ENCODE measurements at regions not wholly inside any gene's neighbourhood (a gene's known extent, or its start where the extent isn't known, plus 50 kb on each side); places are given as distances from the start of the nearest gene placed in this dataset.
"Not testable (repeated sequence)": the region's sequence is repeated elsewhere in the genome, so short reads cannot be mapped to it uniquely, and the experiment has no call there.

DNA sequence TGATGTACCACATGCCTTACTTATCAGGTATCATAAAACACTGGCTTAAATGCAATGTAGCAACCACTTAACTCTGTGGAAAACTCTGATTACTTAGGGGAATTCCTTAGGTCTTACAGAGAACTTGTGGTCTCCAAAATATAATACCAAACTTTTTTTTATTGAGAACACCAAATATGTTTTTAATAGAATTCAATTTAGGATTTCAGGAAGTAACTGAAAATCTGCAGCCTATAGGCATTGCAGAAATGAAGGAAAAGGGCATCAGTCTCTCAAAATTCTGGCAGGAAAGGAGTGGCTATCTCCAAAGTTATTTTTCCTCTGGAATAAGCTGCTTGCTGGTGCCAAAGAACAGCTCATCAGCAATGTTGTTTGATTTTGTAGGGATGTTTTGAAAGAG, 105.3 kb upstream of the UGP2 start:
- no peak for ATAC-seq
- H3K9me3 Mint-ChIP-seq (ENCODE audit: low read depth), result no peaks in the 10 kb centered on the region
- CTCF ChIA-PET, result no interaction called here

DNA sequence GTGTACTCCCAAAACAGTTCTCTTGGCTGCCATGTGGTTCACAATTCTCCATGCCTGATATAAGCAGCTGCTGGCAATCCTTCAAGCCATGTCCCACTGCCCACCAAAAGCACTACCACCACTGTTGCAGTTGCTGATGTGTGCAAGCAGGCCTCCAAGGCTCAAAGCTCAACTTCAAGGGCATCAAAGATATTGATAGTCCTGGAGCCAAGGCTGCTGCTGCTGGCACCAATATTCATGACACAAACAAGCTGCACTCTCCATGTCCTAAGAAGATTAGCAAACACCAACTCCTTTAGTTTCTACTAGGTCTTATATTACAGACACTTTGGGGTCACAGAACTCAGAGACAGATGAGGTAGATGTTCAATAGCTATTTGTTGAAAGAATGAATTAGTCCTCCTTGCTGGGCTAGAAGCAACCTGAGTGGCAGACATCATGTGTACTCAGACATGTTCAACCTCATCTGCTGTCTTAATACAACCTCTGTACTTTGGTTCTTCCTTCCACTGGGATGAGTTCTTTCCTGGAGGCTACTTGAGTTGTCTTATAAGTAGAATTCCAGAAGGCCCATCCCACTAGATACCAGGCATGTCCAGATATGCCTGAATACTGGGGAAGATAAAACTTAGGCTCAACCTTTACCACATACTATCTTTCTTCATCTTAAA, 104.5 kb upstream of the UGP2 start:
- H3K4me1 Mint-ChIP-seq, result no peaks in the 10 kb centered on the region
- no peaks in the 10 kb centered on the region for H3K36me3 Mint-ChIP-seq
- H3K27me3 Mint-ChIP-seq, result peaks cover under 1% of the 10 kb centered on the region
- no peak overlapping the region for H3K27ac Mint-ChIP-seq
- ATAC-seq (no peak), DNase-seq (no peak)
- H3K4me3 Mint-ChIP-seq, result no peak overlapping the region
- CTCF ChIA-PET, result no interaction called here
- no peaks in the 10 kb centered on the region for H3K9me3 Mint-ChIP-seq (ENCODE audit: low read depth)

More for the DNA sequence above, 105.3 kb upstream of the UGP2 start:
- Mint-ChIP-seq H3K27me3 (peaks cover 5% of the 10 kb centered on the region), H3K4me3 (no peak overlapping the region), H3K36me3 (no peaks in the 10 kb centered on the region), H3K4me1 (no peaks in the 10 kb centered on the region), H3K27ac (no peak overlapping the region)
- DNase-seq, result no peak

DNA sequence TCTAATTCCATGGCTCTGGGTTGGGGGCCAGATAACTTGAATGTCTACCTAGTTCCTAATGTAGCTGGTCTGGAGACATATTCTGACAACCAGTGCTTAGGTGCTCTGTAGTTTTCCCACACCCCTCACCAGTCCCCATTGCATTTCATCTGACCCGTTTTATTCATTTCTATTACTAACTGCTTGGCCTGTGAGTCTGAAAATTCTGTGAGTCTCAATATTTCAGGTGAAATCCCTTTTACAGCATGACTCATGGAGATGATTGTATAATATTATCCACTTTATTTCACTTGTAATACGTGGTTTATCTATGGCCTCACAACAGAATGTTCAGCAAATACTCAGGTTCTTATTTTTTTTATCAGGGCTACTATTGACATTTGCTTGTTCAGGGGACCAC, 103.7 kb upstream of the UGP2 start:
- ATAC-seq (no peak), DNase-seq (no peak)
- Mint-ChIP-seq H3K4me1 (no peaks in the 10 kb centered on the region), H3K9me3 (ENCODE audit: low read depth) (no peaks in the 10 kb centered on the region), H3K36me3 (no peaks in the 10 kb centered on the region), H3K27me3 (no peaks in the 10 kb centered on the region), H3K4me3 (no peak overlapping the region), H3K27ac (no peak overlapping the region)
- CTCF ChIA-PET, result no interaction called here

DNA sequence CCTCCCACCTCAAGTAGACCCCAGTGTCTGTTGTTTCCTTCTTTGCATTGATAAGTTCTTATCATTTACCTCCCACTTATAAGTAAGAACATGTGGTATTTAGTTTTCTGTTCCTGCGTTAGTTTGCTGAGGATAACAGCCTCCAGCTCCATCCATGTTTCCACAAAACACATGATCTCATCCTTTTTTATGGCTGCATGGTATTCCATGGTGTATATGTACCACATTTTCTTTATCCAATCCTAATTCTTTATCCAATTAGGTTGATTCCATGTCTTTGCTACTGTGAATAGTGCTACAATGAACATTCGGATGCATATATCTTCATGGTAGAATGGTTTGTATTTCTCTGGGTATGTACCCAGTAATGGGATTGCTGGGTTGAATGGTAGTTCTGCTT, 102.5 kb upstream of the UGP2 start:
- H3K9me3 Mint-ChIP-seq (ENCODE audit: low read depth); ATAC-seq; H3K36me3 Mint-ChIP-seq; DNase-seq; H3K4me3 Mint-ChIP-seq; H3K4me1 Mint-ChIP-seq; H3K27ac Mint-ChIP-seq; H3K27me3 Mint-ChIP-seq; CTCF ChIA-PET: not testable (repeated sequence)

DNA sequence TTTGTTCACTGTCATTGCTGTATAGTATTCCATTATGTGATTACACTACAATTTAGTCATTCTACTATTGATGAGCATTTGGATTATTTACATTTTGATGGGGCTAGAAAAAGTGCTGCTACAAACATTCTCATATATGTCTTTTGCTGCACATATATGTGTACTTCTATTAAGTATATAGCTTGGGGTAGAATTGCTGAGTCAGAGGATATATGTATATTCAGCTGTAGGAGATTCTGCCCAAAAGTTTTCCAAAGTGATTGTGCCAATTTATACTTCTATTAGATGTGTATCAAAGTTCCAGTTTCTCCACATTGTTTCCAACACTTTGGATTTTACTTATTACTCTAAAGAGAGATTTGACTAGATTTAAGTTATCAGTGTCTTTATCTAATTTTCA, 101.7 kb upstream of the UGP2 start:
- Mint-ChIP-seq H3K27ac (no peak overlapping the region), H3K36me3 (no peaks in the 10 kb centered on the region), H3K27me3 (no peaks in the 10 kb centered on the region), H3K4me1 (no peaks in the 10 kb centered on the region), H3K4me3 (no peak overlapping the region), H3K9me3 (ENCODE audit: low read depth) (no peaks in the 10 kb centered on the region)
- DNase-seq, result no peak
- ATAC-seq, result no peak
- CTCF ChIA-PET, result no interaction called here

DNA sequence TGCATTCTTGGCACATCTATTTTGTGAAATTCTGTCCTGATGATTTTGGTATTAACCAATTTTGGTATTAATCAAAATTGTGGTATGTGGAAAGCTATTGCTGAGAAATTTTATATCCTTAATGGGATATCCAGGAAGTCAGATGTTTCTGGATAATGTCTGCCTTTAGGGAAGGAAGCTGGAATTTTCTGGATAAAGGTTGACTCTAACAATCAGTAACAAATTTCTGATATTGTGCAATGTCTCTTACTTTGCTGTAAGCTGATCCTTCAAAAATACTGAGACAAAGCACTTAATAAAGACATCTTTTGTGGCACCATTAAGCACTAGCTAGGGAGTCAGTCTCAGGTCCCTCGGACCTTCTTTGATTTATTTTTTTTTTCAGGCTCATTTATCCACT, 100.8 kb upstream of the UGP2 start:
- Mint-ChIP-seq H3K27ac (no peak overlapping the region), H3K27me3 (no peaks in the 10 kb centered on the region), H3K4me1 (no peaks in the 10 kb centered on the region), H3K9me3 (ENCODE audit: low read depth) (no peaks in the 10 kb centered on the region), H3K4me3 (no peak overlapping the region), H3K36me3 (no peaks in the 10 kb centered on the region)
- DNase-seq (no peak), ATAC-seq (no peak)
- CTCF ChIA-PET, result no interaction called here

DNA sequence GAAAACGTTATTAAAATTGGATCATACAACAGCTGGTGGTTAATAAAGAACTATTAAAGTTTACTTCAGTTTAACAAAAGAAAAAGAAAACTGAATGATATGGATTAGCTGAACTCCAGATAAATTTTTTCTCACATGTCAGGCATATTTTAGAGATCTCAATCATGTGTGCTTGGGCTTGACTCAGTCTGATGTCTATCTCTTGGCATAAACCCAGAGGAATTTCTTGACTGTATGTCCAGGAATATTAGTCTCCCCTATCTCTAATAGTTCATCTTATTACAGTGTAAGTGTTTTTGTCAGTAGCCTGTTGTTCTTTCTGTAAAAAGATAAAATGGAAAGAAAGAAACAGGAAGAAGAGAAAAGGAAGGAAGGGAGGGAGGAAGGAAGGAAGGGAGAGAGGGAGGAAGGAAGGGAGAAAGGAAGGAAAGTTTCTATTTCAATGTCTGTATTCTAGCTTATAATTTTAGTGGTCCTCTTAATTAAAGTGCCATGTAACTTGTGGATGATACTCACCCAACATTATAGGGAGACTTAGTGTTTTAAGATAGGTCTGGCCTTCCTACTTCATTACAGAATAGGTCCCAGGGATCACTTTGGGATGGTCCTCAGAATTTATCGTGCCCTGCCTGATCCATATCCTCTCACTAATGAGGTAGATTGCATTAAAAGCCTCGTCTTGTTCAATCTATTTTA, 99.7 kb upstream of the UGP2 start:
- Mint-ChIP-seq H3K4me1 (no peaks in the 10 kb centered on the region), H3K9me3 (ENCODE audit: low read depth) (no peaks in the 10 kb centered on the region), H3K27ac (no peak overlapping the region), H3K4me3 (no peak overlapping the region), H3K36me3 (no peaks in the 10 kb centered on the region), H3K27me3 (no peaks in the 10 kb centered on the region)
- CTCF ChIA-PET, result no interaction called here
- ATAC-seq (no peak), DNase-seq (no peak)

DNA sequence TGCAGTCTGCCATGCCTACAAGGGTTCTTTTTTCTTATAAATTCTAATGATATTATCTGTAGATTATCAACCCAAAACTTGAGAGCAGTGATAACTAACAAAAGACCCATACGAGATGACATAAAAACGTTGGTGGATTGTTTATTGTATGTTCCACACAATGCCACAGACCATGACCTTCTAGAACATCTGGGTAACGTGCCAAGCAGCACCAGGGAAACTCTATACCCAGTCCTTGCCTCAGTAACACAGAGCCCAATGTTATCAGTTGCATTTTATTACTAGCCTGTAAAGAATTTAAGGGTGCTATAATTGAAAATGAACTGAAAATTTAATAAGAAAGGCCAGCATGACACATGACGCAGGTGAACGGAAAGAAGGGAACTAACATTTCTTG, 99.1 kb upstream of the UGP2 start:
- CTCF ChIA-PET, result no interaction called here
- H3K27me3 Mint-ChIP-seq, result no peaks in the 10 kb centered on the region
- H3K27ac Mint-ChIP-seq, result no peak overlapping the region
- H3K36me3 Mint-ChIP-seq, result no peaks in the 10 kb centered on the region
- H3K9me3 Mint-ChIP-seq (ENCODE audit: low read depth), result no peaks in the 10 kb centered on the region
- DNase-seq (no peak), ATAC-seq (no peak)
- no peaks in the 10 kb centered on the region for H3K4me1 Mint-ChIP-seq
- H3K4me3 Mint-ChIP-seq, result no peak overlapping the region

DNA sequence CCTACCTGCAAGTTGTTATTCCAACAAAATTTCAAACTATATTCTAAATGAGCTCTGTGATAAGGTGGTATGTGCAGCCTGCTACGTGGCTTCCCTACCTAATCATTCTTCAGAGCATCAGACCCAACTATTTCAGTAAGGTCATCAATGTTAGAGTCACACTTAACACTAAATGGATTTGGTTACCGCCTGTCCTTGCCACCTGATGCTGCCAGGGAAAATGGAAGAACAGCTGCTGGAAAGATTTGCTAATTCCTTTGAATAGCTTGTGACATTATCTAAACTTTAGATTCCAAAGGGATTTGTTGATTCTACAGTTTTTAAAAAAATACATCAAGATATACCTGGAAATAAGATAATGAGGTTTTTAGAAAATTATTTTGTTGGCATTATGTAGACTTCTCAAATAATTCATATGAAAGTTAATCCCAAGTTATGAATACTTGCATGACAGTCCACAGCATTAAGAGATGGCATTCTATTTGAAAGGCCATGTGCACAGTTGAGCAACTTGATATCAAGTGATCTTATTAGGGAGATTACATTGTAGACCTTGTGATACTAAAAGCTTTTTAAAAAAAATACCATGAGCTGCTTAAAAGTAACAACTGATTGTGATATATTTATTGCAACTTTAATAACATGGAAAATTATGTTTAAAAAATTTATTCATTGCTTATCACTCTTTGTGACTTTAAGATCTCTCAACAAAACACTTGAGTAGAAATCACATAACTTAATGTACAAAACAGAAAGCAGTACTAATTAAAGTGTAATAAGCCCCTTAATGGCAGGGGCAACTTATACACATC, 98.3 kb upstream of the UGP2 start:
- Mint-ChIP-seq H3K4me1 (no peaks in the 10 kb centered on the region), H3K27me3 (no peaks in the 10 kb centered on the region), H3K9me3 (ENCODE audit: low read depth) (no peaks in the 10 kb centered on the region), H3K36me3 (no peaks in the 10 kb centered on the region), H3K4me3 (no peak overlapping the region), H3K27ac (no peak overlapping the region)
- CTCF ChIA-PET, result no interaction called here
- no peak for ATAC-seq
- no peak for DNase-seq

DNA sequence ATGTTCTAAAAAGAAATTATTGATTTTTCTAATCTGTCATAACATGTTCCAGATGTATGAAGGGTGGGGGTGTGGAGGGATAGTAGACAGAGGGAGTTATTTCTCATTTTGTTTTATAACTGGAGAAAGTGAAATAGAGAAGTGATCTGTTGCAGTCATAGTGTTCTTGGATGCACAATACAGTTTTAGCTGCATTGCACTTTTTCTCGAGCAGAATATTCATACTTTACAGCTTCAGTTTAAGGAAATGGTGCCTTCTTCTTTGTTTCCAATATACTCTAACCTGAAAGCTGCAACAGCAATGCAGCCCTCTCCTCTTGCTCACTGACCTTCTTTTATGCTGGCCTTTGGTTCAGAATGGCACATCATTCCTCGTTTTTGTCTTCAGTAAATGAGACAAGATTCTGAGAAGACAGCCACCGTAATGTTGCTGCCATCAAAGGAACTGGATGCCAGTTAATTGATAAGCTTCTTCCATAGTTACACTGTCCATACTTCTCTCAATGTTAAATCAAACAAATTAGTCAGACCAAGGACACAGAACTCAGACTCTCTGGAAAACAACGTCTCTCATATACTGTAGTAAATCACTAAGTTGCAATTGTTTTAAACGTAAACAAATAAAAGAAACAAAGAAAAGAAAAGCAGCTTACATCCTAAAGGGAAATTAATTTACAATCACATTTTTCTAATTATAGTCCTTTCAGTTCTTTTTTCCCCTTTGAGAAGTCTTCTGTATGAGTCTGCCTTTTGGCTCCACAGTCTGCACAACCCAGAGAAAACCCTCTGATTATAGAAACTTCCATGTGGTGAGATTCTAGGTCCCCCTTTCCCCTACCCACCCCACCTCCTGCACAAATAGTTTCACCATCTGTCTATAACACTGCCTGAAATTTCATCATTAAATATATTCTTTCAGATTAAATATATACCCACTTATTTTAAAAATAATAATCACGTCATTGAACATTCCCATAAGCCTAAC, 97.4 kb upstream of the UGP2 start:
- CTCF ChIA-PET, result no interaction called here
- peaks cover 8% of the 10 kb centered on the region for H3K27me3 Mint-ChIP-seq
- H3K36me3 Mint-ChIP-seq, result no peaks in the 10 kb centered on the region
- H3K9me3 Mint-ChIP-seq (ENCODE audit: low read depth), result no peaks in the 10 kb centered on the region
- no peak for ATAC-seq
- H3K27ac Mint-ChIP-seq, result no peak overlapping the region
- no peak for DNase-seq
- no peaks in the 10 kb centered on the region for H3K4me1 Mint-ChIP-seq
- H3K4me3 Mint-ChIP-seq, result no peak overlapping the region

DNA sequence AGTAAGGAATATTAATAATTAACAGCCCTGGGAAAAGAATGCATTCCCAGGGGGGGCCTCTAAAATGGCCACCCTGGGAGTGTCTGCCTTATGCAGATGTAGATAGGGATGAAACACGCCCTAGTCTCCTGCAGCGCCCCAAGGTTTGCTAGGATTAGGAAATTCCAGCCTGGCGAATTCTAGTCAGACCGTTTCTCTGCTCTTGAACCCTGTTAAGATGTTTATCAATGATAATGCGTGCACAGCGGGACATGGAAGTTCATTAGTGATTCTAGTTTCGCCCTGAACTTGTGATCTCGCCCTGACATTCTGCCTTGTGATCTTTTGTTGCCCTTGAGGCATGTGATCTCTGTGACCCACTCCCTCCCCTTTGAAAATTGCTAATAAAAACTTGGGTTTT, 95.1 kb upstream of the UGP2 start:
- H3K36me3 Mint-ChIP-seq; DNase-seq; H3K27ac Mint-ChIP-seq; H3K4me3 Mint-ChIP-seq; H3K4me1 Mint-ChIP-seq; H3K9me3 Mint-ChIP-seq (ENCODE audit: low read depth); ATAC-seq; CTCF ChIA-PET: not testable (repeated sequence)
- H3K27me3 Mint-ChIP-seq, result peaks cover 17% of the 10 kb centered on the region

DNA sequence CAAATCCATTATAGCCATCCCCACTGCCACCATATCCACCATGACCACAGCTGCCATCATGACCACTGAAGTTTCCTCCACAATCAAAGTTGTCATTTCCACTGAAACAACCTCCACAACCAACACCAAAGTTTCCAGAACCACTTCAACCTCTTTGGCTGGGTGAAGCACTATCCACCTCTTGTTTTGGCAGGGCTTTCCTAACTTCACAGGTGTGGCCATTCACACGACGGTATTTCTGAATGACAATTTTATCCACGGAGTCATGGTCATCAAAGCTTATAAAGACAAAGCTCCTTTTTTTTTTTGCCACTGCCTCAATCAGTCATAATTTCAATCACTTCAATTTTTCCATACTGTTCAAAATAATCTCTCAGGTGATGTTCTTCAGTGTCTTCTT, 89.8 kb upstream of the UGP2 start:
- no peak for ATAC-seq
- Mint-ChIP-seq H3K4me1 (peaks cover 8% of the 10 kb centered on the region), H3K27ac (no peak overlapping the region), H3K9me3 (ENCODE audit: low read depth) (no peaks in the 10 kb centered on the region), H3K4me3 (no peak overlapping the region), H3K36me3 (no peaks in the 10 kb centered on the region), H3K27me3 (peaks cover 17% of the 10 kb centered on the region)
- DNase-seq, result no peak
- CTCF ChIA-PET, result no interaction called here

DNA sequence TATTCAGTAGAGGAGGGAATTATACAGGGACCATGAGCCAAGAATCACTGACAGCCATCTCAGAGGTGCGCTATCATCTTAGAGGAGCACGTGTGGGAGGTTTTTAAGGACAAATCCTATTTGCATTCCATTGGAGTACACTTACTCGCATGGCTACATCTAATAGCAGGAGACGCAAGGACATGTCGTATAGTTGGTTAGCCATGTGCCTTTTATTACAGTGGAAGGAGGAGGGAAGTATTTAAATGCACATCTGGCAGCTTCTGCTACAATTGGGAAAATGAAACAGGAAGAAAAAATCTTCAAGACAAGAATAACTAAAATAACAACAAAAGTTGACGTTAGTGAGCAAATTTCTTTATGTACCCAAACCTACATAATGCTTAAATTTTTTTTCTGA, 86.5 kb upstream of the UGP2 start:
- H3K9me3 Mint-ChIP-seq (ENCODE audit: low read depth), result no peaks in the 10 kb centered on the region
- ATAC-seq (no peak), DNase-seq (no peak)
- H3K27ac Mint-ChIP-seq, result no peak overlapping the region
- CTCF ChIA-PET, result no interaction called here
- H3K4me1 Mint-ChIP-seq, result peaks cover 8% of the 10 kb centered on the region
- no peak overlapping the region for H3K4me3 Mint-ChIP-seq
- no peaks in the 10 kb centered on the region for H3K36me3 Mint-ChIP-seq
- H3K27me3 Mint-ChIP-seq, result peaks cover 8% of the 10 kb centered on the region
